Prostate gland (tissue), 2 donors: ENCODE measurements at regions not wholly inside any gene's neighbourhood (a gene's known extent, or its start where the extent isn't known, plus 50 kb on each side); places are given as distances from the start of the nearest gene placed in this dataset.

Experiments
- DNase-seq: peaks from one replicate; pipeline ENCODE4 v3.0.0-alpha.2; 2019; ENCODE audit warnings: low spot score
- H3K27ac ChIP-seq, 2 donors: fragments of 200-600 bp; sonication (generic); 2 replicates each; pipeline ENCODE4 v1.5.1; 2017 to 2019
- H3K27me3 ChIP-seq: fragments of 200-600 bp; sonication (generic); replicated peaks from 2 replicates; pipeline ENCODE4 v1.5.1; 2019; ENCODE audit not compliant: insufficient read depth
- H3K36me3 ChIP-seq, 2 donors: fragments of 200-600 bp; sonication (generic); 1 replicate in 1 of 2; 2 replicates in 1 of 2; pipeline versions ENCODE4 v1.5.1 to v1.8.1; 2017 to 2019
- H3K4me1 ChIP-seq: fragments of 200-600 bp; sonication (generic); replicated peaks from 2 replicates; pipeline ENCODE4 v1.5.1; 2019
- H3K4me3 ChIP-seq, 2 donors: fragments of 200-600 bp; sonication (generic); 2 replicates each; pipeline ENCODE4 v1.5.1; 2017 to 2019
- H3K9me3 ChIP-seq: fragments of 200-600 bp; sonication (generic); 2 replicates; pipeline ENCODE4 v1.5.1; 2017
- POLR2A ChIP-seq: fragments of 450-650 bp; IDR thresholded peaks from one replicate; pipeline ENCODE4 v1.6.1; 2016; ENCODE audit warnings: antibody characterized with exemption, mild to moderate bottlenecking
- POLR2AphosphoS5 ChIP-seq: sonication (generic); formaldehyde crosslinking; IDR thresholded peaks from one replicate; pipeline ENCODE4 v1.6.1; 2017; ENCODE audit warnings: antibody characterized with exemption
- WGBS: methylation state at CpG from one replicate; pipeline ENCODE4 v1.1.5; 2018; 5-methylcytosine and 5-hydroxymethylcytosine counted together
- intact Hi-C: fragments of 100-400 bp; cut with DNase I; formaldehyde crosslinking; loops from one replicate; pipeline ENCODE4 v1.14.2; 2022
- TF ChIP-seq, protein P1 (sequence below), 4 experiments: fragments of 200-600 bp in 2 of 4; fragments of 450-650 bp in 2 of 4; sonication (generic) in 2 of 4; IDR thresholded peaks; 1 replicate in 3 of 4; 2 replicates in 1 of 4; pipeline ENCODE4 v1.5.1; 2016 to 2019; ENCODE audit warnings: antibody characterized with exemption in 4 of 4, mild to moderate bottlenecking in 2 of 4, moderate library complexity in 2 of 4

DNA sequence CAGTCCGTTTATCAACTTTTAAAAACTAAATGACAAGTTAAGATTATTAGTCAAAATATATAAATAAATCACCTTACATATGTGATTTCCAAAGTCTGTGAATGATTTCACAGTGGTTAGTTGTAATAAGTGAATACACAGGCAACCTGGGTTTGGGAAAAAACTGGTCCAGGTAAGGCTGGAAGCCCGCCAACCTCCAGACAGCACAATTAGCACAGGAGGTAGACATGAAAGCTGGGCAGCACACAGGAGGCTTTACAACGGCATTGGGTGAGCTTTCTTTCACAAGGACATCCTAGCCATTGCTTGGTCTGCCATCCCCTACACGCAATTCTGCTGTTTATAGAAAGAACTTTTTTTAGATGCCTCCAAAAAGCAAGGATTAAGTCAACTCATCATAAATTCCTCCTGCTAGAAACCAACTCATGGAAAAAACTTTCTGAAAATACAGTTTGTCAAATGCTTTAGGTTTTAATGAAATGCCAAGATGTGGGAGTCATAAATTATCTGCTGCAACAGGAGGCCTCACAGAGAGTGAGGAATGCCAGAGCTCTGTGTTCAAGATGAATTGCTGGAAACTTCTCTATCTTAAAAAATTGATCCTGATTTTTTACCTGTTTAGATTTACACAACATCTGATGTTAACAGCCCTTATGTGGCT, 346.8 kb upstream of the NFE2L3 start:
- no peaks in the 10 kb centered on the region for H3K4me1 ChIP-seq
- DNase-seq = peak; percentile 29
- H3K4me3 ChIP-seq = no peak overlapping the region
- no peaks in the 10 kb centered on the region for H3K36me3 ChIP-seq
- WGBS = 58% methylated on average over 4 of the region's 4 CpGs
- TF ChIP-seq POLR2AphosphoS5 (no peak), POLR2A (no peak)
- TF ChIP-seq, protein P1, sequence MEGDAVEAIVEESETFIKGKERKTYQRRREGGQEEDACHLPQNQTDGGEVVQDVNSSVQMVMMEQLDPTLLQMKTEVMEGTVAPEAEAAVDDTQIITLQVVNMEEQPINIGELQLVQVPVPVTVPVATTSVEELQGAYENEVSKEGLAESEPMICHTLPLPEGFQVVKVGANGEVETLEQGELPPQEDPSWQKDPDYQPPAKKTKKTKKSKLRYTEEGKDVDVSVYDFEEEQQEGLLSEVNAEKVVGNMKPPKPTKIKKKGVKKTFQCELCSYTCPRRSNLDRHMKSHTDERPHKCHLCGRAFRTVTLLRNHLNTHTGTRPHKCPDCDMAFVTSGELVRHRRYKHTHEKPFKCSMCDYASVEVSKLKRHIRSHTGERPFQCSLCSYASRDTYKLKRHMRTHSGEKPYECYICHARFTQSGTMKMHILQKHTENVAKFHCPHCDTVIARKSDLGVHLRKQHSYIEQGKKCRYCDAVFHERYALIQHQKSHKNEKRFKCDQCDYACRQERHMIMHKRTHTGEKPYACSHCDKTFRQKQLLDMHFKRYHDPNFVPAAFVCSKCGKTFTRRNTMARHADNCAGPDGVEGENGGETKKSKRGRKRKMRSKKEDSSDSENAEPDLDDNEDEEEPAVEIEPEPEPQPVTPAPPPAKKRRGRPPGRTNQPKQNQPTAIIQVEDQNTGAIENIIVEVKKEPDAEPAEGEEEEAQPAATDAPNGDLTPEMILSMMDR (IDR thresholded peaks at IDR 0.05) = no peak
- no peaks in the 10 kb centered on the region for H3K9me3 ChIP-seq
- intact Hi-C loops = no loop called here
- H3K27me3 ChIP-seq = no peaks in the 10 kb centered on the region
- no peak overlapping the region for H3K27ac ChIP-seq

DNA sequence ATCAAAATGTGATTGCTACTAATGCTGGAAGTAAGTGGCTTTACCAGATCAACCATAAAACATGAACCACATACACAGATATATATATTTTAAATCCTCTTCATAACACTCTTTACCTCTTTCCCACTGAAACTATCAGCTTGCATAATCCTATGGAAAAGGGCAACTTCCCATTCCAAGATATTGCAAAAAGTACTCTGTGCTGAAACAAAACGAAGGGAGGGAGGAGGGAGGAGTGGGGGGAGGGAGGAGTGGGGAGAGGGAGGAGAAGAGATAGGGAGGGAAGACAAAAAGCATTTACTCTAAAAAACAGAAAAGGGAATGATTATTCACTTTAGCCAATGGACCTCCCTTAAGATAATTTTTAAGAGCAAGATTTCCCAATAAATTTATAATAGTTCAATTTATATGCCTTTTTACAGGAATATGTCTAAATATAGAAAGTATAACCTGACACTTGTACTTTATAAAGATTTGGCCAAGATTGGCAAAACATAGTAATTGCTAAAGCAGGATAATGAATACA, 344.8 kb upstream of the NFE2L3 start:
- Histone ChIP-seq H3K9me3 (no peaks in the 10 kb centered on the region), H3K36me3 (no peaks in the 10 kb centered on the region), H3K4me3 (no peak overlapping the region), H3K27me3 (no peaks in the 10 kb centered on the region), H3K4me1 (no peaks in the 10 kb centered on the region), H3K27ac (no peak overlapping the region)
- WGBS = 45% methylated on average over 1 of the region's 1 CpG
- intact Hi-C loops = no loop called here
- DNase-seq = no peak
- TF ChIP-seq POLR2A = no peak
- TF ChIP-seq, protein P1 (IDR thresholded peaks at IDR 0.05) = no peak
- no peak for TF ChIP-seq POLR2AphosphoS5

DNA sequence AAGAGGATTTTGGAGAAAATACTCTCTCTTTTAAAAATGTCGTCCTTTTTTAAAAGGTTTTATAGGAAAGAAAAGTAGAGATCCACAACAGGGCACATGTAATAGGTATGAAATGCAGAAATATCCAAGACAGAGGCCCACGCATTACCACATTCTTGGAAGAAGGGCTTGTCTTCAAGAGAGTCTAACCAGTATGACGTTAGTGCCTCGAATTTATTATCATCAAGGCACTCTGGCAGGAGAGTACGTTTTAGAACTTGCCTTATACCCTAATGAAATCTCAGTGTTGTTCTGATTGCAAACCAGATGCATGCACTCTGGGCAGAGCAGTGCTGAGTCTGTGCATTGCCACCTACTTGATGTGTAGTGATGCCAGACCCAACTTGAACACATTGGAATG, 342.6 kb upstream of the NFE2L3 start:
- Histone ChIP-seq H3K9me3 (no peaks in the 10 kb centered on the region), H3K4me1 (no peaks in the 10 kb centered on the region), H3K4me3 (no peak overlapping the region), H3K36me3 (no peaks in the 10 kb centered on the region), H3K27ac (no peak overlapping the region), H3K27me3 (no peaks in the 10 kb centered on the region)
- TF ChIP-seq, protein P1 (IDR thresholded peaks at IDR 0.05) = no peak
- no peak for TF ChIP-seq POLR2AphosphoS5
- TF ChIP-seq POLR2A = no peak
- 74% methylated on average over 5 of the region's 5 CpGs for WGBS
- no peak for DNase-seq
- intact Hi-C loops = no loop called here

DNA sequence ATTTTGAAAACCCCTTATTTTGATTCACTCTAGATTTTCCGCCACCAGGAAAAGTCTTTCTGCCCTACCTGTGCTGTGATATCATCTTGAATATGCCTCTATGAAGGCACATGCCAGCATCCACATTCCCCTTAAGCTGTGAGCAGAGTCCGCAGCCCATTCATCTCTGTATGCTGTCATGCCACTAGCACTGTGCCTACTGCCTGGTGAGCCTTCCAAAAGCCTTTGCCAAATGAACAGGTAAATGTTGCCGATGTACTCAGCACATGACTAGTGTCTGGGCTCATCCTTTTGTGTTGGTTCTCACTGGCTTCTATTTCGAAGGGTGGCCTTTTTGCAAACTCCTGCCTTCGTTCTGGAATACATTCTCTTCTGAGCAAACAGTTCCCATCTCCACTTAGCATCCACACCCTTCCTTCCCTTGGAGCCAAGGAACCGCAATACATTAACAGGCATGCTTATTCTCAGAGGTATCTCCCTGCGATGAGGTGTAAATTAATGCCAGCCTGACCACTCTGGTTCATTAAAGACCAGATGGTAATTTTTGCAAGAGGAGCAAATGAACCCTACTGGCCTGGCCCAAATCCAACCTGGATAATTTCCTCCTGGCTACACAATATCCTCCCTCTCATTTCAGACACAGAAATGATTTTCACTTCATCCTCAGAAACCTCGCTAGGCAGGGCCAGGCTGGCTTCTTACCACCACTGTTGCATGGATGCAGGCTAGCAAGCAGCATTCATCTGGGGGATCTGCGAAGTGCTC, 339.7 kb upstream of the NFE2L3 start:
- no peak overlapping the region for H3K4me3 ChIP-seq
- H3K27me3 ChIP-seq = no peaks in the 10 kb centered on the region
- no peak for DNase-seq
- no peaks in the 10 kb centered on the region for H3K4me1 ChIP-seq
- intact Hi-C loops = no loop called here
- no peak overlapping the region for H3K27ac ChIP-seq
- H3K9me3 ChIP-seq = no peaks in the 10 kb centered on the region
- TF ChIP-seq, protein P1 (IDR thresholded peaks at IDR 0.05) = no peak
- TF ChIP-seq POLR2AphosphoS5 (no peak), POLR2A (no peak)
- H3K36me3 ChIP-seq = no peaks in the 10 kb centered on the region
- 91% methylated on average over 9 of the region's 9 CpGs for WGBS

DNA sequence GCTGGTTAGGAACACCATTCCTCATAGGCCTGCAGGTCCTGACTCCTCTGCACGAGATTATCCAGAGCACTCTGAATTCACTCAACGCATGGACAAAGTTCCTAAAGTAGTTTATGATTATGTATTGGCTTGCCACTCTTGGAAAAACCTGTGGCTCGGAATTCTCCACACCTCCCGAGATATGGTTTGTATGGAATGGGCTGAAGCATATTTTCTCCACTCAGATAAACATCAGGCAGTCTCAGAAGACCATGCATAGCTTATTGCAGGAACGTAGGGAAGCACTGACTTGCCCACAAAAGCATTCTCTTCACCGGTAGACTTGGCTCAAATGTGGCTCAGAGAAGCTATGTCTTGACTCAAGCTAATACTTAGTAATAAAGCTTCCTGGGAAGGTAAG, 338.6 kb upstream of the NFE2L3 start:
- H3K4me1 ChIP-seq = no peaks in the 10 kb centered on the region
- DNase-seq = no peak
- TF ChIP-seq POLR2AphosphoS5 = no peak
- TF ChIP-seq, protein P1 (IDR thresholded peaks at IDR 0.05) = no peak
- no peak for TF ChIP-seq POLR2A
- intact Hi-C loops = no loop called here
- no peaks in the 10 kb centered on the region for H3K27me3 ChIP-seq
- H3K4me3 ChIP-seq = no peak overlapping the region
- H3K9me3 ChIP-seq = no peaks in the 10 kb centered on the region
- 84% methylated on average over 6 of the region's 6 CpGs for WGBS
- no peak overlapping the region for H3K27ac ChIP-seq
- H3K36me3 ChIP-seq = no peaks in the 10 kb centered on the region
